ENCODE measurements at regions not wholly inside any gene's neighbourhood (a gene's known extent, or its start where the extent isn't known, plus 50 kb on each side); places are given as distances from the start of the nearest gene placed in this dataset.

GRCh38 chr2:81940266-81940955, 1635.9 kb upstream of the LRRTM1 start:
- no peak for DNase-seq (ENCODE audit: low spot score)

GRCh38 chr2:81937944-81938343, 1633.4 kb upstream of the LRRTM1 start:
- no peak for DNase-seq (ENCODE audit: low spot score)

GRCh38 chr2:81903534-81903933, 1599.0 kb upstream of the LRRTM1 start:
- no peak for DNase-seq (ENCODE audit: low spot score)

GRCh38 chr2:81901017-81901416, 1596.5 kb upstream of the LRRTM1 start:
- no peak for DNase-seq (ENCODE audit: low spot score)

- no peak for DNase-seq (ENCODE audit: low spot score)
These were observed 1591.2 kb upstream of the LRRTM1 start for GRCh38 chr2:81895620-81896250.

GRCh38 chr2:81894451-81894990, 1590.0 kb upstream of the LRRTM1 start:
- DNase-seq (ENCODE audit: low spot score): no peak

GRCh38 chr2:81876624-81877023, 1572.1 kb upstream of the LRRTM1 start:
- no peak for DNase-seq (ENCODE audit: low spot score)

GRCh38 chr2:81872006-81872405, 1567.5 kb upstream of the LRRTM1 start:
- DNase-seq (ENCODE audit: low spot score): no peak

- DNase-seq (ENCODE audit: low spot score): no peak
These were observed 1565.6 kb upstream of the LRRTM1 start for GRCh38 chr2:81870119-81870518.

GRCh38 chr2:81858998-81859397, 1554.4 kb upstream of the LRRTM1 start:
- no peak for DNase-seq (ENCODE audit: low spot score)

GRCh38 chr2:81853341-81853740, 1548.8 kb upstream of the LRRTM1 start:
- no peak for DNase-seq (ENCODE audit: low spot score)

- DNase-seq (ENCODE audit: low spot score): no peak
These were observed 1548.1 kb upstream of the LRRTM1 start for GRCh38 chr2:81852651-81853050.

- no peak for DNase-seq (ENCODE audit: low spot score)
These were observed 1535.2 kb upstream of the LRRTM1 start for GRCh38 chr2:81839780-81840179.

- no peak for DNase-seq (ENCODE audit: low spot score)
These were observed 1530.9 kb upstream of the LRRTM1 start for GRCh38 chr2:81835321-81836000.

GRCh38 chr2:81786811-81787210, 1482.3 kb upstream of the LRRTM1 start:
- no peak for DNase-seq (ENCODE audit: low spot score)

- no peak for DNase-seq (ENCODE audit: low spot score)
These were observed 1462.8 kb upstream of the LRRTM1 start for GRCh38 chr2:81767187-81767912.

- no peak for DNase-seq (ENCODE audit: low spot score)
These were observed 1443.0 kb upstream of the LRRTM1 start for GRCh38 chr2:81747481-81748070.

- DNase-seq (ENCODE audit: low spot score): no peak
These were observed 1435.4 kb upstream of the LRRTM1 start for GRCh38 chr2:81739966-81740365.

GRCh38 chr2:81734981-81735380, 1430.4 kb upstream of the LRRTM1 start:
- no peak for DNase-seq (ENCODE audit: low spot score)

- DNase-seq (ENCODE audit: low spot score): no peak
These were observed 1410.3 kb upstream of the LRRTM1 start for GRCh38 chr2:81714817-81715216.

GRCh38 chr2:81706856-81707255, 1402.3 kb upstream of the LRRTM1 start:
- DNase-seq (ENCODE audit: low spot score): no peak

GRCh38 chr2:81703831-81704230, 1399.3 kb upstream of the LRRTM1 start:
- DNase-seq (ENCODE audit: low spot score): no peak
